ENCODE measurements at regions not wholly inside any gene's neighbourhood (a gene's known extent, or its start where the extent isn't known, plus 50 kb on each side); places are given as distances from the start of the nearest gene placed in this dataset.

DNA sequence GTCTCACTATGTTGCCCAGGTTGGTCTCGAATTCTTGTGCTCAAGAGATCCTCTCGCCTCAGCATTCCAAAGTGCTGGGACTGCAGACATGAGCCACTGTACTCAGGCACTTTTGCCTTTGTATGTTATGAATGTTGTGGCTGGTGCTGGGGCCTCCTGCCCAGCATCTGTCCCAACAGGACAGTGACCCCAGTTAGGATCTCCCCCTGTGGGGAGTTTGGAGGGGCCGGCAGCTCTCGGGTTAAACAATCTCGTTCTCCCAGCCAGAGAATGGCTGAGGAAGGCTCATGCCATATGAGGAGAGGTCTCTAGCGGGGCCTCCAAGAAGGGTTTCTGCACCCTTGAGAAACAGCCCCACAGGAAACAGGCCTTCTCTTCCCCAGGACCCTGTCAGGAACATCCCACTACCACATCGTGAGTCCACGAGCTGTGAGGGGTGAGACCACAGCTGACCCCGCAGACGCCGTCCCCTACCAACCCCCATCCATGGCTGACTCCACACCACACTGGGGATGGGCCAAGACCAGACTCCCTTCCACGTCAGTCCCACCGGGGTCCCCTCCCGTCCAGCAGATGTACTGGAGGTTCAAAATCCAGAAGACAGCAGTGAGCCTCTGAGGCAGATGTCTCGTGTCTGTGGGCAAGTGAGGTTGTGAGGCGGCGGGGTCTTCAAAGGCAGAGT is 54.1 kb downstream of the SHANK2 start:
- H3K4me3 ChIP-seq (ENCODE audit: low read length): no peak overlapping the region
- DNase-seq (ENCODE audit: low read depth): no peak
- TF ChIP-seq, protein P1, sequence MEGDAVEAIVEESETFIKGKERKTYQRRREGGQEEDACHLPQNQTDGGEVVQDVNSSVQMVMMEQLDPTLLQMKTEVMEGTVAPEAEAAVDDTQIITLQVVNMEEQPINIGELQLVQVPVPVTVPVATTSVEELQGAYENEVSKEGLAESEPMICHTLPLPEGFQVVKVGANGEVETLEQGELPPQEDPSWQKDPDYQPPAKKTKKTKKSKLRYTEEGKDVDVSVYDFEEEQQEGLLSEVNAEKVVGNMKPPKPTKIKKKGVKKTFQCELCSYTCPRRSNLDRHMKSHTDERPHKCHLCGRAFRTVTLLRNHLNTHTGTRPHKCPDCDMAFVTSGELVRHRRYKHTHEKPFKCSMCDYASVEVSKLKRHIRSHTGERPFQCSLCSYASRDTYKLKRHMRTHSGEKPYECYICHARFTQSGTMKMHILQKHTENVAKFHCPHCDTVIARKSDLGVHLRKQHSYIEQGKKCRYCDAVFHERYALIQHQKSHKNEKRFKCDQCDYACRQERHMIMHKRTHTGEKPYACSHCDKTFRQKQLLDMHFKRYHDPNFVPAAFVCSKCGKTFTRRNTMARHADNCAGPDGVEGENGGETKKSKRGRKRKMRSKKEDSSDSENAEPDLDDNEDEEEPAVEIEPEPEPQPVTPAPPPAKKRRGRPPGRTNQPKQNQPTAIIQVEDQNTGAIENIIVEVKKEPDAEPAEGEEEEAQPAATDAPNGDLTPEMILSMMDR (conservative IDR thresholded peaks at IDR 0.05; ENCODE audit: low read length): no peak

DNA sequence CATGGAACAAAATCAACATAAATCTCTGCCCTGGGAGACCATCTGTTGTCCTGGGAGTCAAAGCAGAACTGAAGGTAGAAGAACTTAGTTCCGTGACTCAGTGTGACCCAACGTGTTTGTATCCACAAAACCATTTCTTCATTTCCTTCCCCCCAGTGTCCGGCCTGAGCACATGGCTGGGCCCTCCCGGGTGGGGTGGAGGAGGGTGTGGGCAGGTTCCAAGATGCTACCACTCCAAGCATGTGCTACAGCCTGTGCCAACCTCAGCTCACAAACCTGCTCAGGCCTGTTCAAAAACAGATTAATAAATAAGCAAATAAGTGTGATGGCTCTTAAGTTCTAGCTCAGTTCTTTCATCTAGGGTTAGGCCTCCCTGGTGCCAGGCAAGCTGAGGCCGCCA is 55.3 kb downstream of the SHANK2 start:
- DNase-seq (ENCODE audit: low read depth): no peak
- TF ChIP-seq, protein P1 (conservative IDR thresholded peaks at IDR 0.05; ENCODE audit: low read length): no peak
- no peak overlapping the region for H3K4me3 ChIP-seq (ENCODE audit: low read length)

DNA sequence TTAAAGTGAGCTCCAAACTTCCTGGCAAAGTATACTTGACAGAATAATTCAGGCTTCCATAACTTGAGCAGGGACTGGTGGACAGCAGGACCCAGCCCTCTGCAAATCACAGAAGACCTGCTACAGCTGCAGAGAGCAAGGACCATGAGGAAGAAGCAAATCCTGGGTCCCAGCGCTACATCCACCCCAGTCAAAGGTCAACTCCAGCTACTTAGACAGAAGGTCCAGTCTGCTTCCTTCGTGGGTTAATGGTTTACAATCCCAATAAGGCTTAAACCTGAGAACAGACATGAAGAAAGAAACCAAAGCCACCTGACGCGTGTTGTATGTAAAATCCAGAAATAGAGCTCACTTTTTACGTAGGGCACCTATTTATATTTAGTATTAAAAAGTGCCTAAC is 57.7 kb downstream of the SHANK2 start:
- DNase-seq (ENCODE audit: low read depth): no peak
- no peak overlapping the region for H3K4me3 ChIP-seq (ENCODE audit: low read length)
- TF ChIP-seq, protein P1 (conservative IDR thresholded peaks at IDR 0.05; ENCODE audit: low read length): no peak

DNA sequence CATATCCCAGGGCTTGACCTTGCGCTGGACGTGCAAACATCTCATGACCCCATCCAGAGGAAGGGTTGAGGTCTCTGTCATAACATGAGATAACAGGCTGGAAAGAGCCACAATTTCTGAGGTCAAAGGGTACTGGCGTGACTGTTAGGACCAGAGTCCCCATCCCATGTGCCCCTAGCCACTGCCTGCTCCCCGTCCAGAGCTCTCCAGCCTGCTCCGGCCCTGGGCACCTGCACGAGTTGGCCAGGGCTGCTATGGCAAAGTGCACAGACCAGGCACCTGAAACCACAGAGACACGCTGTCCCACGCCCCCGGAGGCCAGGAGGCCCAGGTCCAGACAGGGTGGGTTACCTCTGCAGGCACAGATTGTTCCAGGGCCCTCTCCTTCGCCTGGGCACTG is 58.9 kb downstream of the SHANK2 start:
- TF ChIP-seq, protein P1 (conservative IDR thresholded peaks at IDR 0.05; ENCODE audit: low read length): no peak

GRCh38 chr11:71192629-71193028 is 59.7 kb downstream of the SHANK2 start:
- no peak for DNase-seq (ENCODE audit: low read depth)
- no peak overlapping the region for H3K4me3 ChIP-seq (ENCODE audit: low read length)
- TF ChIP-seq, protein P1 (conservative IDR thresholded peaks at IDR 0.05; ENCODE audit: low read length): no peak

More for the DNA sequence above, 58.9 kb downstream of the SHANK2 start:
- no peak overlapping the region for H3K4me3 ChIP-seq (ENCODE audit: low read length)
- no peak for DNase-seq (ENCODE audit: low read depth)

DNA sequence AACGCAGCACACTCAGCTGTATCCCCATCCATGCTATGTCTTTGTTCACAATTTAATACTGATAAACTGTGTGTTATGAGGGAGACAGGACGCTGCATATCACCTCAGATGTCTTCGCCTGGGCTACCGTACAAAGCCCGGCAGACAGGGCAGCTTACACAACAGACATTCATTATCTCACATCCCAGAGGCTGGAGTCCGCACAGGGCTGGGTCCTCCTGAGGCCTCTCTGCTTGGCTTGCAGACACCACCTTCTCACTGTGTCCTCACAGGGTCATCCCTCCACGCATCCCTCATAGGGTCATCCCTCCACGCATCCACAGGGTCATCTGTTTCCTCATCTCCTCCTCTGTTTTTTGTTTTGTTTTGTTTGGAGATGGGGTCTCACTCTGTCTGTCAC is 61.2 kb downstream of the SHANK2 start:
- TF ChIP-seq, protein P1 (conservative IDR thresholded peaks at IDR 0.05; ENCODE audit: low read length): no peak
- H3K4me3 ChIP-seq (ENCODE audit: low read length): no peak overlapping the region
- no peak for DNase-seq (ENCODE audit: low read depth)

DNA sequence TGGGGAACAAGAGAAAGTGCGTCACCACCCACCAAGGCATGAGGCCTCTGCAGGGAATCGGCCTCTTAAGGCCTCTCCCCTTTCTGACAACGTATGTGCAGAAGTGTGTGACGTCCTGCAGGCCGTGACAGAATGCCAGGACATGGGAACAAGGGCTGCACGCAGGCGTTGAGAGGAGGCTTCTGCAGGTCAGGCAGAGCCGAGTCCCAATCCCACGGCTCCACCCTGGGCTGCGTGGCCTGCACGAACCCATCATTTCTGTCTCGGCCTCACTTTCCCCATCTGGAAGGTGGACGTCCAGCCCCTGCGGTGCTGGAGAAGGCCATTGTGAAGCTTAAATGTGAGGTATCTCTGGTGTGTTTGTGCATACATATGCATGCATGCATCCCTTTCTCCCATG is 61.8 kb downstream of the SHANK2 start:
- H3K4me3 ChIP-seq (ENCODE audit: low read length): no peak overlapping the region
- no peak for DNase-seq (ENCODE audit: low read depth)
- TF ChIP-seq, protein P1 (conservative IDR thresholded peaks at IDR 0.05; ENCODE audit: low read length): no peak

All from AG10803 (cell line).